NCI-H2029 (cell line): ENCODE measurements at regions not wholly inside any gene's neighbourhood (a gene's known extent, or its start where the extent isn't known, plus 50 kb on each side); places are given as distances from the start of the nearest gene placed in this dataset.
A peak's percentile ranks its signal among the peaks of the same experiment; 100 is the strongest.

Experiments used
- DNase-seq: peaks from one replicate; lab custom pipeline; 2025; lab: John Stamatoyannopoulos, UW

DNA sequence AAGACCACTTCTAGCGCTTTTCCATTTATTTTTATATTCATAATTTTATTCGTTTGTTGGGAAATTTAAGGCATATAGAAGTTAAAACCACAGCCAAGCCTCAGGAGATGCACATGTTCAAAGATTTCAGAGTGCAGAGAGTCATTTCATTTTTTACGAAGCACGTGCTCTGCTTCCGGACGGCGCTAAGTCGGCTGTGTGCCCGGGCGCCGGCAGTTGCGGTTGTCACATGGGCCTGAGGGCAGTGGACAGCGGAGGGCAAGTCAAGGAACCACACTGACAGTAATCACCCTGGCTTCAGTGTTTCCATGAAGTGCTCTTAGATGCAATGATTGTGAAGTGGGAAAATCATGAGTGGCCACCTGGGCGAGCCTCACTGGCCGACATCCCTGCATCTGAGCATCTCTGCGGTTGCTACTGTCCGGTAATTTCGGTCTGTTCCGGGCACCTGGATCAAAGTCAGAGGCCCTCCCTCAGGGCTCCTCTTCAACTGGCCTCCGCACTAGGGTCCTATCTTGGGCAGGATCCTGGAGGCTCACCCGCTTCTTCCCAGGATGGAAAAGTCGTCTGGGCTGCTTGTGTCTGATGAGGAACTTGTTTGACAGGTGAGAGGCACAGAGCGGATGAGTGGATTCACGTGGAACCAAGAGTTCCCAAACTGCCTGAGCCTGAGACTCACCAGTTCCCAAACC is 90.8 kb downstream of the DACT2 start:
- DNase-seq, result no peak

DNA sequence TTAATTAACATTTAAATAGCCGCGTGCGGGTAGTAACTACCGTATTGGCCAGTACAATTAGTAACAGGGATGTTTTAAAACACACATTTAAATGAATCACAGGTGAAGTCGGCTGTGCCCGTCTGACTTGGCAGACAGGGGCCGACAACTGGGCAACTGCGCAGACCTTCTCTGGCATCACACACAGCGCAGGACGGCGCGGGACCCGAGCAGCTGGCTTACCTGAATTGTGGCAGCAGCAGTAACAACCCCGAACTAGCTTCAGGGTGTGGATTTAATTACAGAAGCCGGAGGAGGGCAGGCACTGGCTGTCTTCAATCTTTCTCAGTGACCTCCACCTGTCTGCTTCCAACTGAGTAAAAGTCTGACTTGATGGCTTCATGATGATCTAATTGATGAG is 91.7 kb downstream of the DACT2 start:
- no peak for DNase-seq

DNA sequence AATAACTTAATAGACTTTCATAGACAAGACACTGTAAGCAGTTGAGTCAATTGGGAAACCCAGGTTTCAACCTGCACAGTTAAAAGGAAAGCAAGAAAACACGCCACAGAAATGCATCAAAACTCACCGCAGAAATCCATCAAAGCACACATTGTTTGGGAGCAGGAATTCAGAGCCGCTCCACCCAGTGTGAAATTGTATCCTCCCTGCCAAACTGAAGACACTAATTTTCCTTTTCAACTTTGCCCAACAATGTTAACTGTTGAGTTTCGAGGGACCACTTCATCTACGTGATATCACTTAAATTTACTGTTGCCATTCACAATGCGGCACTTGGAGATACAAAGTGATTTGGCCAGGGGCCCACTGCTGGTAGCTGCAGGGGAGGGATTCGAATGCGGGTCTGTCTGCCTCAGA is 92.7 kb downstream of the DACT2 start:
- DNase-seq, result no peak

DNA sequence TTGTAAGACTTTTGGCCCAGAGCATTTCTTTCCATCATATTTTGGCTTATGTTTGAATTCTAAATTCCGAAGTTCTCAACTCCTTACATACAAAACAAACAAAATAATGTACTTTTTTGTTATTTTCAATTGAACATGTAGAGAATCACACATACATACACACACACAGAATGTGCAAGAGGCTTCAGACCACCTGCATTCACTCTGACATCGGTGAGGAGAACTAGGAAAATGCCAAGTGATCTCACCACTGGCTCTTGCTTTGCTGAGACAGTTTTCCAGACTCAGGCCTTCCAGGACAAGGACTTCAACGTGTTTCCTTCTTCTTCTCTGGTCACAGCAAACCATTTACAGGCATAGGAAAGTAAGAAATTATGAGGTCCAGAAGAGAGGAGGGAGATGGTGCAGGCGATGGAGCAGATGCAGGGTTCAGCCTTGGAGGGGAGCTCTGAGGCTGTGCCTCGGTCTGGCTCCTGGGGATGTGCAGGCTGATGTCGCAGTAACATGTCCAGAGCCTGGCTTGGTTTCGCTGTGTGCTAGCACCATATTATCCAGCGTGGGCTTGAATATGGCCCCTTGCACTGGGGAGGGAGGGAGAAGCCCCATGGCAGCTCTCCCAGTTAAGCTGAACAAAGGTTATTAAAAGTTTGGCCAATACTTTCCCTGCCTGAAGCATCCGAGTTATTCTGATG is 93.4 kb downstream of the DACT2 start:
- DNase-seq, result no peak

DNA sequence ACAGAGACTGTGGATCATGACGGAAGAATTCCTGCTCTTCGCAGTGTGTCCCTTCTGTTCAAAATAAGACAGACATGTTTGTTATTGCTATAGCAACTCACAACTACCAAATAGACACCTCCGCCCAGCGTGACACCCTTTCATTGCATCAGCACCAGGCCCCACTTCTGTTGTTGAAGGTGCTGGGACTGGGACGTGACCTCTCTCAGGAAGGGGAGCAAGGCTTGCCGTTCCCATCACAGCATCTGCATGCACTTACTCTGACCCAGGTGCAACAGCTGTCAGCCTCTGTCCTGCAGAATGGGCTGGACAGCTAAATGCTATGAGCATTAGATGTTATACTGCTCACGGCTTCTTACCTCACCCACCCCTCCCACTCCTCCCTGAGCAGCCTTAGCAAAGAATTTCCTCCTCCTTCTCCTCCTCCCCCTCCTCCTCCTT is 94.1 kb downstream of the DACT2 start:
- DNase-seq, result no peak

DNA sequence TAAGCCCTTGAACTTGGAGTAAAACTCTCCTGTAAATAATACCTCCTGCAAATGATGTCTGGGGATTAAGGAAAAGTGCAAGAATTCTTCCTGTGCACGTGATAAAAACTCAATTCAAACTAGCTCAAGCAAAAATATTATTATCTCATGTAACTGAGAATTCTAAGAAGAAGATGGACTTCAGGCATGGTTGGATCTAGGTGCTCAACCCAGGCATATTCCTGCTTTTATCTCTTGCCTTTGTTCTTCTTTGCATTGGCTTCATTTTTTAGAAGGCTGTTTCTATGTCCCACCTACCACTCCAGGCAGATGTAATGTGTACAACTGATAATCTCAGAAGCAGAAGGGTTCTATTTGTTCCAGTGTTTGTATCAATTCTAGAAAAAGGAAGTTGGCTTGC is 95.8 kb downstream of the DACT2 start:
- no peak for DNase-seq

DNA sequence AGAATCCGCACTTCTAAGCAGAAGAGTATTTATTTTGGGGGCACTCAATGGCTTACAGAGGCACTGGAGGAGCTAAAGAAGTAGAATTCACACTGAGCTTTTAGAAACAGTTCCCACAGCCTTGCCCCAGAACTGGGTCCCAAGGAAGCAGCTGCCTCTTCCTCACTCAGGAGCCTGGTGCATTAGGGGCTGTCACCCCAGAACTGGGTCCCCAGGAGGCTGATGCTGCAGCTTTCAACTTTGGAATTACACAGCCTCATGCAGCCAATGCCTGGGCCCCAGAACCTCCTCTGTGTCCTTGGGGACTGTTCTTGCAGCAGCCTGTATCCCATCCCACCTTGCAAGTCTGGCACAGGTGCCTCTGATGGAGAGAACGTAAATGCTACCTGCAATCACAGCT is 96.4 kb downstream of the DACT2 start:
- no peak for DNase-seq

DNA sequence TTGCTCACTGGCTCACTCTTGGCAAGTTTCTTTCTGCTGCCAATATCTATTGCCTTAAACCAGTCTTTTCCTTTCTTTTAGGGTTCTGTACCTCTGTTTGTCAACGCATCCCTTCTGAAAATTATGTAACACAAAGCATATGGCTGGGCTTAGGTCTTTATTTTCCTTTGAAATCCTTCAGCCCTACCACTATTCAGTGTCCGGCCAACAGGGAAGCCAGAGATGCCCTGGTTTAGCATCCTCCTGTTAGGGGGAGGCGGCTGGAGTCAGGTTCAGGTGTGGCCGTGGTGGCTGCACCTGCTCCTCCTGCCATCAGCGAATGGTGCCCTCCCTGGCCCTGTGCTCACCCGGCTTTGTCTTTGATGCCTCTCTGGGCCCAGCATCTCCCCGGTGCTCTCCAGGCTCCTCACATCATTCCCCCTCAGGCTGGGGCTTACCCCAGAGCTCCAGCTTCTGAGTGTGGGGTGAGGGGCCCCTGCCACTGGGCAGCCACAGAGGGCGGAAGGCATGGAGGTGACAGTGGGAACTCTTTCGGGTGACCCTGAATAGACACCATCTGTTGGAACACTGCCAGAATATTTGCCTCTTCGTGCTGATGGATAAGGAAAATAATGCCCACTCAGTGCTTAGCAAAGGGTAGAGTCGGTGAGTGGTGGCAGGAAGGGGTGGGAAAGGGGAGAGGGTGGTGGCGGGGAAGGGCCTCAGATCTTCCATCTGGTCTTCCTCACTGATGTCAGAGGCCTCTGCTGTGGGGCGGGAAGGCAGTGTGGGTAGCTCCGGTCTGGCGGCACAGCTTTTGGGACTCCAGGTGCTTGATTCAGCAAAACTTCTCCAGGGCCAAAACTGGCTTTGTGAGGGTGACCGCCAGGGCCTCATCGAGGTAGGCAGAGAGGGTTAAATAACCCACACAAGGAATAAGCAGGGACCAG is 97.2 kb downstream of the DACT2 start:
- DNase-seq, result no peak

DNA sequence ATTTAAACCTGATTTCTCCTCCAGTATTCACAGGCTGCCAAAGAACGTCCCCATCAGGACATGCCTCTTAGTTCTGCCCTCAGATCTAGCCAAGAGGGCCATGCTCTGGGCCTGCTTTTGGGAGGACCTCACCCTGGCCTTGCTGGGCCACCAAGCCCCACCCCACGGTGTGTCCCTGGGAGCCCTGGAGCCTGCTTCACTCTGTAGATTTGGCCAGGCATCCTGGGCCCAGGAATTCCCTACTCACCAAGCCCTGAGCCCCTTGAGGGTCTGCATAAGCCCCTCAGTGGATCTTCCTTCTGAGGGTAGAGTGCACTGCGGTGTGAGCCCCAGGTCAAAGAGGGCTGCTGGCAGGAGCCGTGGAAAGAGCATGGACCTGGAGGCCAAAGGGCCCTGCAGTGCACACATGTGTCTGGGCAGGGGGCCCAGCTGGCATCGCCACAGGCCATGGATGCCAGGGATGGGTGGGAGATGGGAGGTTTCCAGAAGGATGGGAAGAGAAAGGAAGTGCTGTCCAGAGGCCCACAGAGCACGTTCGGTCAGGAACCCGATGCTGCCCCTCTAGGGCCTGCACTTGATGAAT is 98.0 kb downstream of the DACT2 start:
- DNase-seq, result no peak

DNA sequence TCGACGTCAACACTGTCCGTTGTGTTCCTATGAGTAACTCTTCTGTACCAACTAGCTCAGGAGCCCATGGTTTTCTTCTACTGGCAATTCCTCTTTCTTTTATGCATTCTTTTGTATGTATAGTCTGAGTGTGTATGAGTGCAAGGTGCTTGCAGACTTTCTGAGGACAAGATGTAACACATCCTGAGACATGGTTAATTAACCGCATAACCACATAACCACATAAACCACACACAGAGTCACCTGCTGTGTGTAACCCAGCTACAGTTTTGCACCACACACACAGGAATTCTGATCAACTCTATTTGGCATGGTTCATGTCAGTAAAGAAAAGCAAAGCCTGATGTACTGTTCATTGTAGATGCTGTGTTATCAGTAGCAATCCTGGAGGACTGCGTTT is 98.6 kb downstream of the DACT2 start:
- DNase-seq, result no peak

DNA sequence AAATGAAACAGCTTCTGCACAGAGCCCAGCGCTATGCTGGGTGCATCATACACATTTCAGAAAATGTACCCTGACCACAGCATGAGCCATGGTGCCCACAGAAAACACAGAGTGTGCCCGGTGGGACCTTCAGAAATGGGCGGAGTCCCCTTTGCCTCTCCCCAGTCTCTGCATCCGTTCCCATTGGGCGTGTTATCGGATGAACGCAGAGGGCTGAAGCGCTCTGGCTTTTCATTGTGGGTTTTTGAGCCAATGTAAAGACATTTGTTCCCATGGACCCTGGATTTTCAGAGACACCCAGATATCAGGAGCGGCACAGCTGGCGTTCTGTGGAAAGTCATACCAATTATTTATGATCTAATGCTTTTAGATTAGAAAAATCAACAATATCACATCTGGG is 99.8 kb downstream of the DACT2 start:
- no peak for DNase-seq

DNA sequence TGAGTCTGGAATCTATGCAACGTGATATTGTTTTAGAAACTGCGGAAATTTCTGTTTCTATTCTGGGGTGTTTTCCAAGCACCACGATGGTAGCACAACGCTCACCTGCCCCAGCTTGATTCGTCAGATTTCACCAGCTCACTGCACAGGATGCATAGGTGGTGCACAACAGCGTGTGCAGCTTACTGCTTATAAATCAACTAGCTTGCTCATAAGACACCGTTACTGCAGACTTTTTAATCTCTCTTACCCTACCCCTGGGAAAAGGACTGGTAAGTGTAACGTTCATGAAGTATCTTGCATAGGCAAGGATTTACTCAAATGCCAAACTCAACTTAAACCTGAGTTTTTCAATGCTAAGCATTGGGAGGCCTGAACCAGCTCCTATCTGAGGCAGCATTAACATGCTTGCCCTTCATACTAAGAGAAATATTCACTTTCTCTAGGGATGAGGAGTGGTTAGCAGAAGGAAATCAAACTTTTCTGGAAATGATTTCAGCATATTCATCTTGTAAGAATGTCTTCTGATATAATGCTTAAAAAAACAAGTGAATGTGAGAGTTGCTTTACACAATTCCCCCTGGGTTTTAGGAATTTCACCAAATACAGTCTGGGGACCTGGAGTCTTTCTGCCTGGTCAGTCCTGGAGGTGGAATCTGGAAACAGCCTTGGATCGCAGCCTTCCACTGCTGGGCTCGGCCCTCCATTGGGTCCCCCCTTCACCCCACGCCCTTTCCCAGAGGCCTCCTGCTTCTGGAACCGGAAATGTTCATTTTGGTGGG is 100.6 kb downstream of the DACT2 start:
- DNase-seq, result no peak

DNA sequence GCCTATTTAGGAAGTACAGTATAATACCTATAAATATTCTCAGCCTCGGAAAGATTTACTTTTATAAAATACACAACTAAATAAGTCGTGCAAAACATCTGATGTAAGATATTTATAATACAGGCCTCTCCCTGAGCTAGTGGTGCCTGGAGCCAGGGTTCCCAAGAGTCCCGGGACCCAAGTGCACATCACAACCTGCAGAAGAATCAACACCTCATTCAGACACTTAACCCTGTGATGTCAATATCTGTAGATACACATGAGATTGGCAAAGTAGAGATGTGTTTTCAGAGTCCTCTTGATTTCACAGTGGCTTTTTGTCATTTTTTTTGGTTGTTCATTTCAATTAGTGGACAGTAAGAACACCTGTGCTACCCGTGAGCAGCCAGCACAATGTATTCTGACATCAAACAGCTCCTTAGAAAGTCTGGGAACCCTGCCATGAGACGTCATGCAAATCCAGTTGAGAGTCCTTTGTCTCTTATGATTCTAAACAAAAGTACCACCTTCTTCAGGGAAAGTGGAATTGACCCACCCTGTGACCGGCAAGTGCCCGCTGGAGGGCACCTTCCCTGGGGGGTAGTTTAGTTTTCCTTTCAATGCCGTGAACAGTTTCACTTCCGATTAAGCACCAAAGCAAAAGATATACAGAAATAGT is 101.6 kb downstream of the DACT2 start:
- peak; percentile 80 for DNase-seq

DNA sequence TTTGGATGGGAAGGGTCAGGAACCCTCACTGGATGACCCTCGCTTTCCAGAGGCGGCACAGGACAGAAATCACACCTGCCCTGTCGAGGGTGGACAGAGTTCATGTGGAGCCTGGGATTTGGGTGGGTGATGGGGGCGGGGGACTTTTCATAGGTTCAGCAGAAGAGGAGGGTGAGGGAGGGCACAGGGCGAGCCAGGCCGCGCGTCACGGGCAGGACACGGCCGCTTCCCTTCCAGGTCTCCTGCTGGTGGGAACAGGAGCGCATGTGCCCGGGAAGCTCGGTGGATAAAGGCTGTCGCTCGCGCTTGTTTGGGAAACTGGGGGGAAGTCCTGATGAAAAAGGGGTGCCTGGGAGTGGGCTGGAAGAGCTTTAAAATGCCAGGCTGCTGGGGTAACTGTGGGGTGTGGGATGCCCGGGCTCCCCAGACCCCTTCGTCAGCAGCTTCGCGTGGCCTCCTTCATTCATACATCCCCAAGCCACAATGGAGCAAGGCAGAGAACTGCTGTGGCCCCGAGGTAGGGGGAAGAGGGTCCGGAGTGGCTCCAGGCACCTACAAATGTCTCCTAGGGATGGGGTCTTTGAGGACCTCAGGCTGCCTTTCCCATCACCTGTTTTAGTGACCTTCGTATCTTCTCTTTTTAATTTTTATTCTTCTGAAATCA is 102.2 kb downstream of the DACT2 start:
- DNase-seq, result no peak

DNA sequence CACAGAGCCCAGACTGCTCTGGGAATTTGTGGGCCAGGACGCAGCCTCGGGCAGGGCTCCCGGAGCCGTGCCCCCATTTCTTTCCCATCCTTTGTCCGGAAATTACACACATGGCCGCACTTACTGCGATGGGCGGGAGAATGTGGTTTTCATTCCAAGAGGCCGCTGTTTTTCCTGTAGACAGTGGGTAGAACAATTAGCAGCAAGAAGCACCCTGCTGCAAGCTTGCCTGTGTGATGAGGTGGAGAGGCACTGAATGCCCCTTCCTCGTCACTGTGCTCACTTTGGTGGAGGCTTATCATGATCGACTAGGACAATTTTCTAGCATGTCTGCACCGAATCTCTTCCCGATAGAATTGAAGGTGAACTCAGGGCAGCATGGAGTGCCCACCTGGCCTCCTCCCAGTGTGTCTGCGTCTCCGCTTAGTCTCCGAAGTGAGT is 102.8 kb downstream of the DACT2 start:
- no peak for DNase-seq

DNA sequence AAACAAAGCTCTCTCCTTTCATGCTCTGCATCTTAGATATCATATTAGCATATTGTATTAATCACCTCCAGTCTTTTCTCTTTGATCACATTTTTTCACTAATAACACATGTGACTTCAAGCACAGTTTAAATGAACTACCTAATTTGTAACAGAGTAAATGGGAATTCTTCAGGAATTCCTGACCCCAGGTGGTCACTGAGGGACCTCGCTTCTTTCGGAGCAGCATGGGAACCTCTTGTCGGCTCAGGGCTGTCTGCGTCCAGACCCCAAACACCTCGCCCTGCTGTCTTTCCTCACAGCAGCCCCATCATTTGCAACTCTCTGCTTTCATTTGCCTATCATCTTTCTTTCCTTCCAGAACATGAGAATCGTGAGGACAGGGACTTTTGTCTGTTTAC is 103.5 kb downstream of the DACT2 start:
- DNase-seq, result no peak

DNA sequence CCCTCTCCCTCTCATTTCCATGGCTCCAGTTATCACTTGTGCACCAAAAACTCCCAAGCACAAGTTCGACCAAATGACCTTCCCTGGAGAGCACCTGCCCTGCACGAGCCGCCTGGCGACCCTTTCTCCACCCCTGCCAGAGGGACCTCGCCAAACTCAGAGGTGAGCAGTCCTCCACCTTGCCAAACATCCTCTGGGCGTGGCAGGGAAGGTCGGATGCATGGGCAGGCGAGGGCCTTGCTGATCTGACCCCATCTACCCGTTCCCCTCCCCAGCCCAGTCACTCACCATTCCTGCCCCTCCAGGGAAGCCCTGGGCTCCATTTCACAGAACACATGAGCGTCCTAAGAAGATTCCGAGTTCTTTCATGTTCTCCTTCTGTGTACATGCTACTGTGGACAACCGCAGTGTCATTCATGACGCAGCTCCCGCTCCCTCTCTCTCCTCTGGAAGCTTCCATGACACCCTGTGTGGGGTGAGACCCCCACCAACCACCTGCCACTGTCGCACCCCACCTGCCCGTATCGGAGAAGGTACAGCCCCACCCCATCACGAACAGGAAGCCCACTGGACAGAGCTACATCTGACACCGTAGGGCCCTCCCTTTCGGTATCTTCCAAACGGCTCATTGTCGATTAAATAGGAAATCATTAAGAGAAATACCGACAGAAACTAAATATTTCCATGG is 104.3 kb downstream of the DACT2 start:
- no peak for DNase-seq

DNA sequence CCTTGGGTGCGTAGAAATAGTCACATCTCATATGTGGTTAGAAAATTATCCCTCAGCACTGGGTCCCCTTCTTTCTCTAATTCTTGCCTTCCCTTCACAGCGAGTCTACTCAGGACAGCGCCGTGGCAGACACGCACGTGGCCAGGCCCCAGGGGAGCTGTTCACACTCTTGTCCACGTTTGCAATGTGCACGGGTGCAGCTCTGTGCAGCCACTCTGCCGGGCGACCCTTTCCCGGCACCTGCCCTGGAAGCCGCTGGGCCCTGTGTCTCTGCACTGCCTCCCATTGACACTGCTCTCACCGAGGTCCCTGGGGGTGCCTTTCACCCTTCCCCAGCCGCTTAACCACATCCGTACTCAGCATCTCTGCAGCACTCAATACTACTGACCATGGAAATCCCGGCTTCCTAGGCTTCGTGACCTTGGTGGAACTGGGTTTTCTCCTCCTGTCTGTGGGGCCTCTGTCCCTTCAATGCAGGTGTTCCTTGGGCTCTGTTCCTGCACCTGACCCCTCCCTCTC is 104.9 kb downstream of the DACT2 start:
- DNase-seq, result no peak

DNA sequence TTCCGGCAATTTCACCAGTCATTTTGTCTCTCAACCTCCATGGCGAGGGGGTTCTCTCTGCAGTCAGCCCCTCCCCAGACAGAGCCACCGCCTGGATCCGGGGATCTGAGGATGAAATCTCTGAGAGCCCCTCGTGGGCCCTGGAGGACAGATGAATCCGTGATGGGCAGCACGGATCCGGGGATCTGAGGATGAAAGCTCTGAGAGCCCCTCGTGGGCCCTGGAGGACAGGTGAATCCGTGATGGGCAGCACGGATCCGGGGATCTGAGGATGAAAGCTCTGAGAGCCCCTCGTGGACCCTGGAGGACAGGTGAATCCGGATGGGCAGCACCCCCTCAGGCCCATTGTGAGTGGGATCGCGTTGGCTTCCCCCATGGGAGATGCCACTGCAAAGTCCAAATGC is 106.5 kb downstream of the DACT2 start:
- DNase-seq, result no peak

DNA sequence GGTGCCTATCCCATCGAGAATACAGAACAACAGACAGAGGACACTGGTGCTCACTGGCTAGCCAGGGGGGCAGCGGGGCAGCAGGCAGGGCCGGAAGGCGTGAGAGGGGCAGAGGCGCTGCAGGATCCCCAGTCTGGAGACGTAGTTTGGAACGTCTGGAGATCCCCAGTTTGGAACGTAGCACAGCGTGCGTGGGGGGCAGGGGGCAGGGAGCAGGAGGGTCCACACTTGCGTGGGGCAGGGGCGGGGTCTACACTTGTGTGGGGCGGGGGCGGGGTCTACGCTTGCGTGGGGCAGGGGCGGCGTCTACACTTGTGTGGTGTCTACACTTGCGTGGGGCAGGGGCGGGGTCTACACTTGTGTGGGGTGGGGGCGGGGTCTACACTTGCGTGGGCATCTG is 107.2 kb downstream of the DACT2 start:
- DNase-seq, result no peak
